HG02885 (cell line): ENCODE measurements at regions not wholly inside any gene's neighbourhood (a gene's known extent, or its start where the extent isn't known, plus 50 kb on each side); places are given as distances from the start of the nearest gene placed in this dataset.

ENCODE experiments used
- ATAC-seq: cut with Tn5 transposase; IDR thresholded peaks from one replicate; pipeline ENCODE4 v1.9.1; 2021; ENCODE audit warnings: mild to moderate bottlenecking; ENCODE audit not compliant: unreplicated experiment, poor library complexity

- no peak for ATAC-seq
Observed at GRCh38 chr12:3974883-3975282, 101.7 kb upstream of the PARP11 start.

GRCh38 chr12:3973973-3974644, 100.9 kb upstream of the PARP11 start:
- no peak for ATAC-seq

- no peak for ATAC-seq
Observed at GRCh38 chr12:3973269-3973884, 100.2 kb upstream of the PARP11 start.

DNA sequence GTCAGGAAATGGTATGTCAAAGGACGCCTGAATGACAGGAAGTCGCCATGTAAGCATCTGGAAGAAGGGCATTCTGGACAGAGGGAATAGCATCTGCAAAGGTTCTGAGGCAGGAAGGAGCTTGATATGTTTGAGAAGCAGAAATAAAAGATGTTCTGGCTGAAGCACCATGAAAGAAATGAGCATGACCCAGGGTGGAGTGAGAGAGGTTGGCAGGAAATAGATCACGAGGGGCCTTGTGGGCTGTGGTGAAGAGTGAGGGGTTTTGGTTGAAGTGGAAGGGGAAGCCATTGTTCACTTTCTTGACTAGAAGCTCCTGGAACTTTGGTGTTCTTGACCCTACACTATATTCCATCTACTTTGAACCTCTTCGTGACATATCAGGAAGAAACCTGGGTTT, 99.4 kb upstream of the PARP11 start:
- no peak for ATAC-seq

- no peak for ATAC-seq
Observed at GRCh38 chr12:3968523-3968922, 95.3 kb upstream of the PARP11 start.

GRCh38 chr12:3967556-3968160, 94.5 kb upstream of the PARP11 start:
- ATAC-seq: no peak

DNA sequence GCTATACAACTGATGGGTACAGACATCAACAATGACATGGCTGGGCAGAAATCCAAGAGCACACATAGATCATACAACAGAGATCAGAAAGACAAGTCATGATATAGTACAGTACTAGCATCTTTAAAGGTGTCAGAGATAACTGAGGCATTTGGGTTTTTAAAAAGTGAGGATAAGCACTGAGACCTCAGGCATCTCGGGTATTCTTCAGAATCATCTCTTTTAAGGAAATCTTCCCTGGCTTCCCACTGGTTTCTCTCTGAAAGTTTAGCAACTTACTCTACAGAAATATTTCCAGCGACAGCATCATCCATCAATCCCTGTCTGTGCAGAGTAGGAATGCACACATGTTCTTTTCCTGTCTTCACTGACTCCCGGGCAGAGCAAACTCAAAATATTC, 93.2 kb upstream of the PARP11 start:
- no peak for ATAC-seq

DNA sequence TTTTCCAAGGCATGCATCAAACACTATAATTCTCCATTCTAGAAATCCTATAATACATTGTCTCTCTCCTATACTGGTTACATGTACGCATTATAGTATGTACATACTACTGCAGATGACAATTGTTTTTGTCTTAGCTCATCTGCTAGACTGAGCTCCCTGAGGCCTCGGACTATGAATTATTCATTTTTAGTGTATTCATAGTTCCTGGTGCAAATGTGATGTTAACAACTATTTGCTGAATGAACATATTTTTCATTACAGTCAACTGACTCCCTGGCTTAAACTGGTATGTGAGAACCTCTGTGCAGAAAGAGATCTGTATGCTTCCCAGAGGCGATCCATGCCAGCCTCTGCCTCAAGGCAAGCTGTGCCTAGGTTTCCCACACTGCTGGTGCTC, 91.8 kb upstream of the PARP11 start:
- ATAC-seq: no peak

- ATAC-seq: no peak
Observed at GRCh38 chr12:3964439-3964838, 91.2 kb upstream of the PARP11 start.

DNA sequence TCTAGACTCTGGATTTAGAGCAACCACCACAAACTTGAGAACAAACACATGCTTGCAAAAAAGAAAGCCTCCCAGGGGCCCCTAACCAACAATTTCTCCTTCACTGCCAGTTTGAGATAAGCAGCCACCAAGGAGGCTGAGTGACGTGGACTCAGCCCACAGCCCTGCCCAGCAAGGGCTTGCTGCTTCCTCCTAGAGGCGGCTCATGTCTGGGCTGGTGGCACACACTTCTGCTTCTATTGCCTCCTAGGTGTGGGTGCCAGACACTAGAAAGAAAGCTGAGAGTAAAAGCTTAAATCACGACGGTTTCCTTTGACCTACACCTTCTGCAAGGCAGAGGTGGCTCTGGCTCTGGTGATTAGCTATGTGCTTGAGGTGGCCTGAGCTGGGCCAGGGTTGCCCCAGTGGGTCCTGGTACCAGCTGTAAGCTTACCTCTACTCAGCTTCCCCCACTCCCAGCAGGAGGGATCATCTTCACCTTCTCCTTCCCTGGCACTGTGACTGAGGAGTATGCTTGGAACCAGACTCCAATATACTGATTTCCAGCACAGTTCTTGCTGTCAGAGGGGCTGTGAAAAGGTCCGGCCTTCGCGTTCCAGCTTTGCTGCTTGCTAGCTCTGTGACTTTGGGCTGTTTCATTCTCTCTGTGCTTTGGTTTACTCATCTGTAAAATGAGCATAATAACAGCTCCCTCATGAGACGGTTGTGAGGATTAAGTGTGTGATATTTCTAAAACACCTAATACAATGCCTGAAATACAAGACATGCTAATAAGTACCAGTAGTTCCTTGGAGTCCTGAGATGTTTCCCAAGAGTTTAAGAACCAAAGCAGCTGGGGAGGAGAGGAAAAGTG, 89.7 kb upstream of the PARP11 start:
- no peak for ATAC-seq

- ATAC-seq: no peak
Observed at GRCh38 chr12:3961591-3961990, 88.4 kb upstream of the PARP11 start.

DNA sequence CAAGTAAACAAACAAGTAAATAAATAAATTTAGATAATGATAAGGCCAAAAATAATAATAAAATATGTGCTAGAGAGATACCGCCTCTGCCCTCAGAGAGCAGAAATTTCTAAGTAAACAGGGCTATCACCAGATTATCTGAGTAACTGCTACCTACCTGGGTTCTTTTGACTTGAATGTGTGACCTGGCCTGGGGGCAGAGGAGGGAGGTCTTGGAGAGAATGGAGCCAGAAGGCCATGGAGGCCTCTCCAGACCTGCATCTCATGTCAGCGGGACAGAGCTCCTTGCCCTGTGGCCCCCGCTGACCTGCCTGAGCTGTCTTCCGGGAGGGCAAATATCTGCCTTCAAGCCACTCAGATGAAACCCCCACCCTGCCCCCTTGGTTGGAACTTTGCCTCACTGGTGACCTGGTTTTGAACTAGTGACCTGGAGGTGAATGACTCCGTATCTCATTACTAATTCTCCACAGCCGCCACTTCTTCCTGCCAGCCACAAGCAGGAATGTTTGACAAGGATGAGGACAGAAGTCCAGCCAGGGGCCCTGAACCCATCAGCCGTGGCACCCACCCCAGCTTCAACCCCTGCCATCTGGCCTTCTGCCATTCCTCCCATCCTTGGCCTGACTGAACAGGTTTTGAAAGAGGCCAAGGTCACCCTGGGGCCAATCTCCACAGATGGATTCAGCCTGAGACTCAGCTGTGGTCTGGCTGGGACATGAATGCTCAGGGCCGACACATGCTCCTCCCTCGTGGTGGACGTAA, 86.8 kb upstream of the PARP11 start:
- ATAC-seq: no peak

- ATAC-seq: no peak
Observed at GRCh38 chr12:3958534-3958933, 85.3 kb upstream of the PARP11 start.

GRCh38 chr12:3951380-3952135, 78.4 kb upstream of the PARP11 start:
- ATAC-seq: no peak

DNA sequence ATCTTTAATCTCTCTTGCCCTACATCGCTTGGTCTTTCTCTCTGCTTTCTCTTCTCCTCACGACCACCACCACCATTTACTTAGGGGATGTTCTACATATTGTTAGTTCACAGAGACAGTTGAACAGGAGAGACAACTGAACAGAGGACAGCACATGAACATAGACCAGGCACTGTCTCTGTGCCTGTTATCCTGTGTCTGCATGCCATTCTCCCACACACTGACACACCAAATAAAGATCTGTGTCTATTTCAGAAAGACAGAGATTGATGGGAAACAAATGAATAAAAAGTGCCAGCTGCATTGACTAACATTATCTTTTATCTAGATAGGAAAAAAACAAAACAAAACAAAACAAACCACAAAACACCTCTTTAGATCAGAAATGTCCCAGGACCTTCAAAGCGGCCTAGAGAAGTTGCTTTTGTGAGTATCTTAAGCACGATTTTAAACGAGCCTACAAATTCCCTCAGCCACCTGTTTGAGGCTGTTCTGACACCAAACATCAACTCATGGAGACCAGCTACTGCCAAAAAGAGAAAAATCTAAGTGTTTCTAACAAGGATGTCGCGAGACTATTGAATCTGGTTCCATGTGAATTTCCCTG, 77.6 kb upstream of the PARP11 start:
- no peak for ATAC-seq

DNA sequence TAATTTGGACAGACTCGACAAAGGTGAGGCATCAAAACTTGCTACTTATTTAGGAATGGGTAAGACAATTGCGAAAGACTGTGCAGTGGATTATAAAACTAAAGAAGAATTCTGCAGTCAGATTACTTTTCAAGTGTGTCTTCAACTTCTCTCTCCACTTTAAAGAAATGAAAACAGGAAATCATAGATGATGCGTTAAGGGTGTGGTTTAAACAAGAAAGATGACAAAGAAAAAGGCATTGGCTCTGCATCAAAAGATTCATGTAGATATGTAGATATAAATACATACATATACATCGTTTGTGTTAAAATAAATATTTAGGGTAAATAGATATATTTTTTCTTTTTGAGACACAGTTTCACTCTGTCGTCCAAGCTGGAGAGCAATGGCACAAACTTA, 74.6 kb upstream of the PARP11 start:
- ATAC-seq: no peak

- ATAC-seq: no peak
Observed at GRCh38 chr12:3945671-3946070, 72.5 kb upstream of the PARP11 start.

DNA sequence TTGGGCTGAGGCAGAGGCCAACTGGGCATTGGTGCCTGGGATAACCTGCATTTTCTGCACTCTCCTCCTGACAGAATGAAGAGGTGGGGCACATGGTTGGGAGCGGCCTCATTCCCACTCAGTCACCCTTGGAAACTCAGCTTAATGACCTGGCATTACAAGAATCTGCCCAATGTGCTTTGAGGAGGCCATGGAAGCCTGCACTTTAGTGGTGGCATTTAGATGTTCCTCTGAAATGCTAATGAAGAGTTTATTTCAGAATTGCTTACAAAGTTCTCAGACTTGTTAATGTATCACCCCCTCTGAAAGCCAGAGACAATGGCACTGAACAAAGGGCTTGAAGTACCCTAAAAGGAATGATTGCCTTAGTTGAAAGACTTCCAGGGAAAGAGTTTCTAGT, 71.4 kb upstream of the PARP11 start:
- no peak for ATAC-seq

DNA sequence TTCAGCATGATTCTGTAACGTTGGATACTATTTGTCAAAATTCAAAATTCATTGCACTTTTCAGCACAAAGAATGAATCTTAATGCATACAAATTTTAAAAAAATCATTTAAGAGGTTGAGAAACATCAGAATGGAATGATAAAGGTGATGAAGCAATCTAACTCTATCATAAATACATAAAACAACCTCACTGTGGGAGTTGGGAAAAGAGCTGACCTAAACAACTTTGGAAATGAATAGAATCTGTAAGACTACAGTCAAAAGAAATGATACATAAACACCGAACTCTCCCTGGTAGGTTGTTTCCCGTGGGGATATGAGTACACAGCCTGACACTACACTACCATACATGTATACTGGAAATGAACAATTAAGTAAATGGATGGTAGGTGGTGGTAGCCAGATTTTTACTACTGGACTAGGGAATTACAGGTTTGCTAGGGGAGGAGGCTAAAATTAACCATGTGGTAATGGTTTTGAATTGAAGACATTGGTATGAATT, 64.9 kb upstream of the PARP11 start:
- no peak for ATAC-seq
